Colonic mucosa (tissue), 4 donors: ENCODE measurements at regions not wholly inside any gene's neighbourhood (a gene's known extent, or its start where the extent isn't known, plus 50 kb on each side); places are given as distances from the start of the nearest gene placed in this dataset.

Experiments
- DNase-seq: peaks from one replicate; pipeline ENCODE4 v3.0.0-alpha.2; 2020
- H3K27ac ChIP-seq: fragments of 200-600 bp; one replicate; pipeline ENCODE4 v1.8.0; 2021
- H3K27me3 ChIP-seq: fragments of 200-600 bp; one replicate; pipeline ENCODE4 v1.8.0; 2021
- H3K36me3 ChIP-seq: fragments of 200-600 bp; one replicate; pipeline ENCODE4 v1.8.0; 2021
- H3K4me1 ChIP-seq: fragments of 200-600 bp; one replicate; pipeline ENCODE4 v1.8.0; 2021; ENCODE audit warnings: mild to moderate bottlenecking
- H3K4me3 ChIP-seq: fragments of 200-600 bp; one replicate; pipeline ENCODE4 v1.8.0; 2021
- H3K9ac ChIP-seq, 2 donors: one replicate each; pipeline ENCODE4 v1.7.0; 2013; ENCODE audit warnings: control low read depth in 2 of 2, low read depth in 2 of 2, low read length in 2 of 2
- H3K9me3 ChIP-seq: fragments of 200-600 bp; one replicate; pipeline ENCODE4 v1.8.0; 2021
- intact Hi-C: fragments of 100-400 bp; cut with DNase I; formaldehyde crosslinking; loops from one replicate; pipeline ENCODE4 v1.14.1; 2022
- TF ChIP-seq, protein P1 (sequence below): fragments of 200-600 bp; IDR thresholded peaks from one replicate; pipeline ENCODE4 v1.8.0; 2022; ENCODE audit warnings: antibody characterized with exemption, mild to moderate bottlenecking
- donor health status: healthy.
- donor health status: DM: no; HTN: no; CAD: no.
- donor health status: DM: no; HTN: no; CAD: no.

DNA sequence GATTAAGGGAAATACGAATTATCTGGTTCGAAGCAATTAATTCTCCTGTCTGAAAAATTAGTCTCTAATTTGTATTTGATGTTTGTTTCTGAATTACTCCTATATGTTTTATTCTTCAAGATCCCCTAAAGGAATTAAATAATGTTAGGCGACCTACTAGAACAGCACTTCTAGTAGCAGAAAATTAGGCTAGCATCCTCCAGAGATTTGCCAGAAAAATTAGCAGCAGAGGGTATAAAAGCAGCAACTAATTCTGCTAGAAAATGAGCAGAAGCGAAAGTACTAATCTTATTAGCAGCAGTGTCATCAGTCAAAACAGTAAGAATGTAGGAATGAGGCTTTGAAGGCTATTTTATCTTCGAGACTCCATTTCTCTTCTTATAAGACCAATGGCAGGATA is 114.3 kb upstream of the PJA2 start:
- H3K27me3 ChIP-seq = no peaks in the 10 kb centered on the region
- no peaks in the 10 kb centered on the region for H3K4me1 ChIP-seq
- H3K9me3 ChIP-seq = no peaks in the 10 kb centered on the region
- no peak overlapping the region for H3K27ac ChIP-seq
- intact Hi-C loops = no loop called here
- TF ChIP-seq, protein P1, sequence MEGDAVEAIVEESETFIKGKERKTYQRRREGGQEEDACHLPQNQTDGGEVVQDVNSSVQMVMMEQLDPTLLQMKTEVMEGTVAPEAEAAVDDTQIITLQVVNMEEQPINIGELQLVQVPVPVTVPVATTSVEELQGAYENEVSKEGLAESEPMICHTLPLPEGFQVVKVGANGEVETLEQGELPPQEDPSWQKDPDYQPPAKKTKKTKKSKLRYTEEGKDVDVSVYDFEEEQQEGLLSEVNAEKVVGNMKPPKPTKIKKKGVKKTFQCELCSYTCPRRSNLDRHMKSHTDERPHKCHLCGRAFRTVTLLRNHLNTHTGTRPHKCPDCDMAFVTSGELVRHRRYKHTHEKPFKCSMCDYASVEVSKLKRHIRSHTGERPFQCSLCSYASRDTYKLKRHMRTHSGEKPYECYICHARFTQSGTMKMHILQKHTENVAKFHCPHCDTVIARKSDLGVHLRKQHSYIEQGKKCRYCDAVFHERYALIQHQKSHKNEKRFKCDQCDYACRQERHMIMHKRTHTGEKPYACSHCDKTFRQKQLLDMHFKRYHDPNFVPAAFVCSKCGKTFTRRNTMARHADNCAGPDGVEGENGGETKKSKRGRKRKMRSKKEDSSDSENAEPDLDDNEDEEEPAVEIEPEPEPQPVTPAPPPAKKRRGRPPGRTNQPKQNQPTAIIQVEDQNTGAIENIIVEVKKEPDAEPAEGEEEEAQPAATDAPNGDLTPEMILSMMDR = no peak
- no peak for DNase-seq
- H3K36me3 ChIP-seq = no peaks in the 10 kb centered on the region
- no peak overlapping the region for H3K4me3 ChIP-seq
- H3K9ac ChIP-seq = no peak overlapping the region

DNA sequence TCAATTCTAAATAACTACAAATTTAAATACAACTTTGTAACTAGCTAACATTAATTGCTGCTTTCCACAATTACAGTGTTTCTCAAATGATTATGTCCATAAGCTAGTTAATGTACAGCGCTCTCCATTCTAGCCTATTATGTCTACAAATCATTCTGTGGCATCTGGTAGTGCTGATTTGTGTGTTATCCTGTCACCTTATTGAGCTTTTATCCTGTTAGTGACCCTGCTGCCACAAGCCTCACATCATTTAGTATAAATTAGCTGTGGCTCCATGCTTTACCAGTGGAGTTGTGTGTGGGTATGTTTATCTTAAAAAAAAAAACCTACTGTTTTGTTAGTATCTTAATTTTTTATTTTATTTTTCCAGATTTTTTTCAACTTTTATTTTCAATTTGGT is 112.6 kb upstream of the PJA2 start:
- no peak overlapping the region for H3K27ac ChIP-seq
- no peak overlapping the region for H3K4me3 ChIP-seq
- no peaks in the 10 kb centered on the region for H3K9me3 ChIP-seq
- intact Hi-C loops = no loop called here
- H3K27me3 ChIP-seq = no peaks in the 10 kb centered on the region
- TF ChIP-seq, protein P1 = no peak
- no peaks in the 10 kb centered on the region for H3K4me1 ChIP-seq
- H3K36me3 ChIP-seq = no peaks in the 10 kb centered on the region
- H3K9ac ChIP-seq = no peak overlapping the region
- DNase-seq = no peak

DNA sequence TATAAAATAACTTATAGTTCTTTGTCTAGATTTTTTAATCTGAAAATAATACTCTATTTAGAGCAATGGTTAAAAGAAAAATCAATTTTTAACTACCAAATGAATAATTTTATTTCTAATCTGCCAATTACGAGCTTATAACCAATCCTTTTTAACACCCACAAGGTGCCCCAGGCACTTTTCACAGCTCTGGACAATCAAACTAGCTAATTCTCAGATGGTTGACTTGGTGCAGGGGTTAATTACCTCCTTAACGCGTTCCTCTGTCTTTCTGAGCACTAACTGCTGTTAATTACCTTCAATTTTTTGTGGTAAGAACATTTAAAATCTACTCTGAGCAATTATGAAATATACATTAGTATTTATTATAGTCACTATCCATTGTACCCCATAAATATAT is 109.6 kb upstream of the PJA2 start:
- intact Hi-C loops = no loop called here
- DNase-seq = no peak
- TF ChIP-seq, protein P1 = no peak
- Histone ChIP-seq H3K27ac (no peak overlapping the region), H3K9ac (no peak overlapping the region), H3K27me3 (no peaks in the 10 kb centered on the region), H3K4me3 (no peak overlapping the region), H3K9me3 (no peaks in the 10 kb centered on the region), H3K4me1 (no peaks in the 10 kb centered on the region), H3K36me3 (no peaks in the 10 kb centered on the region)

DNA sequence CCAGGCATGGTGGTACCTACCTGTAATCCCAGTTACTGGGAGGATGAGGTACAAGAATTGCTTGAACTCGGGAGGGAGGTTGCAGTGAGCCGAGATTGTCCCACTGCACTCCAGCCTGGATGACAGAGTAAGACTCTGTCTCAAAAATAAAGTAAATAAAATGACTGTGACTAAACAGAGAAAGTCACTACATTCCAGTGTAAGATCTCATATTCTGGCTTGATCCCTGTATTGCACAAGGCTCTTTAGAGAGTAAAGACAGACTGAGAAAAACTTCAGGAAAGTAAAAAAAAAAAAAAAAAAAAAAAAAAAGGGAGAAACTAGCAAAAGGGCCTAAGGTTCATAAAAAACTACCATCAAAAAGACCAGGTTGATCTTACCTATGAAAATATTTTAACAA is 106.6 kb upstream of the PJA2 start:
- no peak for DNase-seq
- Histone ChIP-seq H3K27ac (no peak overlapping the region), H3K4me3 (no peak overlapping the region), H3K4me1 (no peaks in the 10 kb centered on the region), H3K27me3 (no peaks in the 10 kb centered on the region), H3K9ac (no peak overlapping the region), H3K36me3 (no peaks in the 10 kb centered on the region), H3K9me3 (no peaks in the 10 kb centered on the region)
- TF ChIP-seq, protein P1 = no peak
- intact Hi-C loops = no loop called here

DNA sequence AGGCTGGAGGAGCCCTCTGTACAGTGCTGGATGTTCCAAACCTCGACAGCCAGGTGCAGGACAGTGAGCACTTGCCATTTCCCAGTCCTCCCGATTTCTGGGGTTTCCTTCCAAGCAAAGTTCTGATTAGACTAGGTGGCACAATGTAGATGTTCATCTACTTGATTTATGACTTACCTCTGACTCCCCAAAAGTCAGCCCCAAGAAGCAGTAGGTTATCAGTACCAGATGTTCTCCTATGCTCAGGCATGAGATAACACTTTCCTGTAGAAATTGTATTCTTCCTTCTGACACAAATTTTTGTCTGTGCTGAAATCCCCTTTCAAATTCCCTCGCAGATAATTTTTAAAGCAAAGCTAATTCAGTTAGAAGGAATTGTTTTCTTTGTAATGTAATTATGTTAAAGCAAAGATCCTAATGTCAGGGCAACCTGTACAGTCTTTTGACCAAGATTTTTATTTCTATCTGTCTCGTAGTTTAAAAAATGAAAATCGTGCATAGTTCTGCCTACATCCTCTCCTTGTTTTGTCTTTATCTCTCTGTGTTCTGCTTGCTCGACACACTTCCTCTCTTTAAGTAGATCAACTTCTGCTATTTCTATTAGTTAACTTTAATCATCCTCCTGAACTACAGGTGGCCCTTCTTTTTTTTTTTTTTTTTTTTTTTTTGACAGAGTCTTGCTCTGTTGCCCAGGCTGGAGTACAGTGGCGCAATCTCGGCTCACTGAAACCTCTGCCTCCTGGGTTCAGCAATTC is 102.4 kb upstream of the PJA2 start:
- no peaks in the 10 kb centered on the region for H3K4me1 ChIP-seq
- no peaks in the 10 kb centered on the region for H3K27me3 ChIP-seq
- H3K9me3 ChIP-seq = no peaks in the 10 kb centered on the region
- H3K27ac ChIP-seq = no peak overlapping the region
- intact Hi-C loops = no loop called here
- TF ChIP-seq, protein P1 = no peak
- no peak overlapping the region for H3K4me3 ChIP-seq
- DNase-seq = no peak
- no peaks in the 10 kb centered on the region for H3K36me3 ChIP-seq
- no peak overlapping the region for H3K9ac ChIP-seq
